ENCODE measurements at regions not wholly inside any gene's neighbourhood (a gene's known extent, or its start where the extent isn't known, plus 50 kb on each side); places are given as distances from the start of the nearest gene placed in this dataset.
"Not testable (repeated sequence)": the region's sequence is repeated elsewhere in the genome, so short reads cannot be mapped to it uniquely, and the experiment has no call there.

DNA sequence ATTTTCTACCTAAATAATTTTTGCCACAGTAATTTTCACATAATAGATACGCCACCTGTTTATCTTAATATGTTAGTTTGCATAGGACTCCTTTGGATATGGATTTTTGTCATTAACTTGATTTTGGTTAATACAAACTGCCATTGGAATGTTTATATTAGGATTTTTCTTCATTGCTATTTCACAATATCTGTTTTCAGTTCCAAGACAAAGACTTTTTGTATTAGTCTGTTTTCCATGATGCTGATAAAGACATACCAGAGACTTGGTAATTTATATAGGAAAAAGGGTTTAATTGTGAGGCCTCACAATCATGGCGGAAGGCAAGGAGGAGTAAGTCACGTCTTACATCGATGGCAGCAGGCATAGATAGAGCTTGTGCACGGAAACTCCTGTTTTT, 503.1 kb upstream of the TMEFF2 start:
- Histone ChIP-seq H3K27me3 (replicated peaks; ENCODE audit: insufficient read depth, low read length) (no peaks in the 10 kb centered on the region), H3K4me1 (ENCODE audit: low read length) (no peaks in the 10 kb centered on the region), H3K9me2 (replicated peaks; ENCODE audit: insufficient read depth, low read length) (no peaks in the 10 kb centered on the region), H3K9ac (ENCODE audit: low read length) (no peak overlapping the region), H3K79me2 (ENCODE audit: low read length) (no peaks in the 10 kb centered on the region), H3K4me3 (ENCODE audit: low read length) (no peak overlapping the region), H3K27ac (ENCODE audit: low read length) (no peak overlapping the region), H3F3A (ENCODE audit: insufficient read depth, low read length) (no peaks in the 10 kb centered on the region), H3K4me2 (ENCODE audit: low read depth, low read length) (no peak overlapping the region), H4K20me1 (ENCODE audit: insufficient read depth, low read length) (no peaks in the 10 kb centered on the region), H2AFZ (ENCODE audit: low read length) (no peak overlapping the region), H3K36me3 (replicated peaks; ENCODE audit: insufficient read depth, low read length) (no peaks in the 10 kb centered on the region), H3K9me3 (replicated peaks; ENCODE audit: insufficient read depth, low read length) (no peaks in the 10 kb centered on the region)
- DNase-seq: no peak
- TF ChIP-seq, protein P1, sequence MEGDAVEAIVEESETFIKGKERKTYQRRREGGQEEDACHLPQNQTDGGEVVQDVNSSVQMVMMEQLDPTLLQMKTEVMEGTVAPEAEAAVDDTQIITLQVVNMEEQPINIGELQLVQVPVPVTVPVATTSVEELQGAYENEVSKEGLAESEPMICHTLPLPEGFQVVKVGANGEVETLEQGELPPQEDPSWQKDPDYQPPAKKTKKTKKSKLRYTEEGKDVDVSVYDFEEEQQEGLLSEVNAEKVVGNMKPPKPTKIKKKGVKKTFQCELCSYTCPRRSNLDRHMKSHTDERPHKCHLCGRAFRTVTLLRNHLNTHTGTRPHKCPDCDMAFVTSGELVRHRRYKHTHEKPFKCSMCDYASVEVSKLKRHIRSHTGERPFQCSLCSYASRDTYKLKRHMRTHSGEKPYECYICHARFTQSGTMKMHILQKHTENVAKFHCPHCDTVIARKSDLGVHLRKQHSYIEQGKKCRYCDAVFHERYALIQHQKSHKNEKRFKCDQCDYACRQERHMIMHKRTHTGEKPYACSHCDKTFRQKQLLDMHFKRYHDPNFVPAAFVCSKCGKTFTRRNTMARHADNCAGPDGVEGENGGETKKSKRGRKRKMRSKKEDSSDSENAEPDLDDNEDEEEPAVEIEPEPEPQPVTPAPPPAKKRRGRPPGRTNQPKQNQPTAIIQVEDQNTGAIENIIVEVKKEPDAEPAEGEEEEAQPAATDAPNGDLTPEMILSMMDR (IDR thresholded peaks at IDR 0.05; ENCODE audit: low read length): no peak

DNA sequence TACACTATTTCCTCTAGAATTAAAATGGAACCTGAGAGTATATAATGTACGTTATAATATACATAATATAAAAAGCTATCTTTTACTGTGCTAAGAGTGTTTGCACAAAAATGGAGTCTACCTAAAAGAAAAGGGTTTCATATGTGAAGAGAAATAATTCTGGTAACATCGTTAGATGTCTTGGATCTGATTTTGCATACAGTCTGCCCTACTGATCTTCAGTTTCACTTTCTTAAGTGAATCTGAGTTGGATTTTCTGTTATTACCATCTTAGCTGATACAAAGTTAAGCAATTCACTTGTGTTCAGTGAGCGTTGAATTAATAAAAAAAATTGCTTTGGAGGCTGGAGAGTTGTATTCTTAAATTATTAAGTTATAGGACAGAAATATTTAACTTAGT, 502.1 kb upstream of the TMEFF2 start:
- peak overlapping the region; percentile 4; the same call in 1 of the 2 replicates for H3K4me2 ChIP-seq (ENCODE audit: low read depth, low read length)
- no peaks in the 10 kb centered on the region for H3K27me3 ChIP-seq (replicated peaks; ENCODE audit: insufficient read depth, low read length)
- no peaks in the 10 kb centered on the region for H3K9me3 ChIP-seq (replicated peaks; ENCODE audit: insufficient read depth, low read length)
- no peaks in the 10 kb centered on the region for H4K20me1 ChIP-seq (ENCODE audit: insufficient read depth, low read length)
- H2AFZ ChIP-seq (ENCODE audit: low read length): no peak overlapping the region
- no peaks in the 10 kb centered on the region for H3K9me2 ChIP-seq (replicated peaks; ENCODE audit: insufficient read depth, low read length)
- no peaks in the 10 kb centered on the region for H3F3A ChIP-seq (ENCODE audit: insufficient read depth, low read length)
- TF ChIP-seq EZH2 (optimal IDR thresholded peaks at IDR 0.05; ENCODE audit: low read depth, low read length): no peak
- TF ChIP-seq, protein P1 (IDR thresholded peaks at IDR 0.05; ENCODE audit: low read length): no peak
- no peak for TF ChIP-seq EZH2phosphoT487 (IDR thresholded peaks at IDR 0.05; ENCODE audit: low read length)
- H3K9ac ChIP-seq (ENCODE audit: low read length): no peak overlapping the region
- no peak overlapping the region for H3K4me3 ChIP-seq (ENCODE audit: low read length)
- H3K79me2 ChIP-seq (ENCODE audit: low read length): no peaks in the 10 kb centered on the region
- DNase-seq: peak; percentile 19
- H3K27ac ChIP-seq (ENCODE audit: low read length): no peak overlapping the region
- no peaks in the 10 kb centered on the region for H3K4me1 ChIP-seq (ENCODE audit: low read length)
- H3K36me3 ChIP-seq (replicated peaks; ENCODE audit: insufficient read depth, low read length): no peaks in the 10 kb centered on the region

DNA sequence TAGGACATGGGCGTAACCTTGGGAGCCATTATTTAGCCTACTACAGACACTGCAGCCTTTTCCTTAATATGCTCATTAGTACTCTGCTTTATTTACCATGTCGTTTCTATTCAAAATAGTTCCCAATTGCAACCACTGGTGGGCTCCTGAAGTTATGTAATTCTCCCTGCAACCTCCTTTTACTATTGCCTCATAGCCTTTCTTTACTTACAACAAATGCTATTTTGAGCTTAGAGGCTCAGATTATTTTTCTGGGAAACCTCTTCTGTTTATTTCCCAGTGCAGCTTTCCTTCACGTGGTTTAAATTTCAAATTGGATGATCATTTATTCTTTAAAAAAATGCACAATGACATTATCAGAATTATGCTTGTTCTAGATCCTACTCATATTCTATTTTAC, 492.3 kb upstream of the TMEFF2 start:
- no peak for TF ChIP-seq EZH2 (optimal IDR thresholded peaks at IDR 0.05; ENCODE audit: low read depth, low read length)
- TF ChIP-seq, protein P1 (IDR thresholded peaks at IDR 0.05; ENCODE audit: low read length): no peak
- TF ChIP-seq EZH2phosphoT487 (IDR thresholded peaks at IDR 0.05; ENCODE audit: low read length): no peak
- DNase-seq: no peak
- H4K20me1 ChIP-seq (ENCODE audit: insufficient read depth, low read length): no peaks in the 10 kb centered on the region
- H2AFZ ChIP-seq (ENCODE audit: low read length): no peak overlapping the region
- H3K9me3 ChIP-seq (replicated peaks; ENCODE audit: insufficient read depth, low read length): no peaks in the 10 kb centered on the region
- no peaks in the 10 kb centered on the region for H3K79me2 ChIP-seq (ENCODE audit: low read length)
- H3K9ac ChIP-seq (ENCODE audit: low read length): no peak overlapping the region
- no peak overlapping the region for H3K4me2 ChIP-seq (ENCODE audit: low read depth, low read length)
- no peak overlapping the region for H3K27ac ChIP-seq (ENCODE audit: low read length)
- no peaks in the 10 kb centered on the region for H3K27me3 ChIP-seq (replicated peaks; ENCODE audit: insufficient read depth, low read length)
- H3K4me1 ChIP-seq (ENCODE audit: low read length): no peaks in the 10 kb centered on the region
- H3K9me2 ChIP-seq (replicated peaks; ENCODE audit: insufficient read depth, low read length): no peaks in the 10 kb centered on the region
- H3K4me3 ChIP-seq (ENCODE audit: low read length): no peak overlapping the region
- H3F3A ChIP-seq (ENCODE audit: insufficient read depth, low read length): no peaks in the 10 kb centered on the region
- no peaks in the 10 kb centered on the region for H3K36me3 ChIP-seq (replicated peaks; ENCODE audit: insufficient read depth, low read length)

DNA sequence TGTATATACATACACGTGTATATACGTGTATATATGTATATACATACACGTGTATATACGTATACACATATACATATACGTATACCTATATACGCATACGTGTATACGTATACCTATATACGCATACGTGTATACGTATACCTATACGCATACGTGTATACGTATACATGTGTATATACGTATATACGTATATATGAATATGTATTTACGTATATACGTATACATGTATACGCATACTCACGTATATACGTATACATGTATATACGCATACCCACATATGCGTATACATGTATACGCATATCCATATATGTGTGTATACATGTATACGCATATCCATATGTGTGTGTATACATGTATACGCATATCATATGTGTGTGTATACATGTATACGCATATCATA, 487.8 kb upstream of the TMEFF2 start:
- H3K27ac ChIP-seq (ENCODE audit: low read length); H4K20me1 ChIP-seq (ENCODE audit: insufficient read depth, low read length); H2AFZ ChIP-seq (ENCODE audit: low read length); DNase-seq; H3K4me3 ChIP-seq (ENCODE audit: low read length); H3K27me3 ChIP-seq (replicated peaks; ENCODE audit: insufficient read depth, low read length); H3K4me1 ChIP-seq (ENCODE audit: low read length); H3K9ac ChIP-seq (ENCODE audit: low read length); H3K9me3 ChIP-seq (replicated peaks; ENCODE audit: insufficient read depth, low read length); H3F3A ChIP-seq (ENCODE audit: insufficient read depth, low read length); H3K4me2 ChIP-seq (ENCODE audit: low read depth, low read length); H3K36me3 ChIP-seq (replicated peaks; ENCODE audit: insufficient read depth, low read length); H3K9me2 ChIP-seq (replicated peaks; ENCODE audit: insufficient read depth, low read length); H3K79me2 ChIP-seq (ENCODE audit: low read length): not testable (repeated sequence)
